Liver (tissue), 7 donors: ENCODE measurements at regions not wholly inside any gene's neighbourhood (a gene's known extent, or its start where the extent isn't known, plus 50 kb on each side); places are given as distances from the start of the nearest gene placed in this dataset.

Experiments used
- DNase-seq: peaks from one replicate; pipeline ENCODE4 v3.0.0-alpha.2; 2017; ENCODE audit warnings: low spot score
- H3K27ac ChIP-seq, 2 donors: one replicate each; pipeline ENCODE4 v1.7.0; 2013; ENCODE audit warnings: inconsistent platforms in 2 of 2, low read length in 2 of 2, control low read depth in 1 of 2, low read depth in 1 of 2, mild to moderate bottlenecking in 1 of 2
- H3K27me3 ChIP-seq, 4 donors: one replicate each; pipeline versions ENCODE4 v1.6.1 to v1.7.0; 2013; ENCODE audit warnings: low read length in 3 of 4, inconsistent platforms in 1 of 4, mild to moderate bottlenecking in 1 of 4, moderate library complexity in 1 of 4; ENCODE audit not compliant: control insufficient read depth in 4 of 4, insufficient read depth in 4 of 4
- H3K36me3 ChIP-seq, 4 donors: one replicate each; pipeline versions ENCODE4 v1.6.1 to v1.7.0; 2013; ENCODE audit warnings: low read length in 3 of 4, mild to moderate bottlenecking in 3 of 4, low read depth in 1 of 4, moderate library complexity in 1 of 4; ENCODE audit not compliant: control insufficient read depth in 4 of 4, insufficient read depth in 3 of 4
- H3K4me1 ChIP-seq, 4 donors: one replicate each; pipeline versions ENCODE4 v1.6.1 to v1.7.0; 2013; ENCODE audit warnings: low read length in 3 of 4, mild to moderate bottlenecking in 3 of 4, moderate library complexity in 1 of 4; ENCODE audit not compliant: control insufficient read depth in 4 of 4, insufficient read depth in 4 of 4
- H3K4me3 ChIP-seq, 3 donors: one replicate each; pipeline versions ENCODE4 v1.6.1 to v1.7.0; 2013; ENCODE audit warnings: low read length in 3 of 3, control low read depth in 1 of 3, low read depth in 1 of 3, mild to moderate bottlenecking in 1 of 3
- H3K9ac ChIP-seq, 2 donors: one replicate each; pipeline ENCODE4 v1.7.0; 2013; ENCODE audit warnings: low read length in 2 of 2, mild to moderate bottlenecking in 2 of 2, moderate library complexity in 2 of 2, control low read depth in 1 of 2, low read depth in 1 of 2
- H3K9me3 ChIP-seq, 4 donors: one replicate each; pipeline versions ENCODE4 v1.6.1 to v1.7.0; 2013; ENCODE audit warnings: low read length in 3 of 4; ENCODE audit not compliant: control insufficient read depth in 4 of 4
- EGR1 ChIP-seq, 2 donors: IDR thresholded peaks; 2 replicates each; pipeline ENCODE4 v1.6.1; 2016 to 2018; ENCODE audit warnings: antibody characterized with exemption in 2 of 2, low read depth in 2 of 2
- FOXA2 ChIP-seq: IDR thresholded peaks from 2 replicates; pipeline ENCODE4 v1.6.1; 2016; ENCODE audit warnings: antibody characterized with exemption
- GABPA ChIP-seq, 2 donors: IDR thresholded peaks in 1 of 2; conservative IDR thresholded peaks in 1 of 2; 2 replicates each; pipeline ENCODE4 v1.6.1; 2016; ENCODE audit warnings: antibody characterized with exemption in 2 of 2, mild to moderate bottlenecking in 1 of 2, moderate library complexity in 1 of 2
- HNF4A ChIP-seq, 2 donors: conservative IDR thresholded peaks; 2 replicates each; pipeline ENCODE4 v1.6.1; 2016; ENCODE audit warnings: antibody characterized with exemption in 2 of 2, mild to moderate bottlenecking in 2 of 2
- HNF4G ChIP-seq: IDR thresholded peaks from 2 replicates; pipeline ENCODE4 v1.6.1; 2016; ENCODE audit warnings: antibody characterized with exemption
- JUND ChIP-seq, 2 donors: IDR thresholded peaks; 2 replicates each; pipeline ENCODE4 v1.6.1; 2016; ENCODE audit warnings: antibody characterized with exemption in 2 of 2
- NR2F2 ChIP-seq: IDR thresholded peaks from 2 replicates; pipeline ENCODE4 v1.6.1; 2016; ENCODE audit warnings: antibody characterized with exemption
- RAD21 ChIP-seq, 2 donors: IDR thresholded peaks; 2 replicates each; pipeline ENCODE4 v1.6.1; 2016; ENCODE audit warnings: antibody characterized with exemption in 2 of 2, mild to moderate bottlenecking in 2 of 2
- RXRA ChIP-seq, 2 donors: IDR thresholded peaks; 2 replicates each; pipeline ENCODE4 v1.6.1; 2017 to 2018; ENCODE audit warnings: antibody characterized with exemption in 2 of 2, mild to moderate bottlenecking in 1 of 2
- SP1 ChIP-seq: IDR thresholded peaks from 2 replicates; pipeline ENCODE4 v1.6.1; 2018; ENCODE audit warnings: antibody characterized with exemption, mild to moderate bottlenecking
- TAF1 ChIP-seq: conservative IDR thresholded peaks from 2 replicates; pipeline ENCODE4 v1.6.1; 2016; ENCODE audit warnings: antibody characterized with exemption, mild to moderate bottlenecking
- WGBS: extraction: QIAGEN DNeasy Blood & Tissue Kit; methylation state at CpG from one replicate; pipeline ENCODE4 v1.1.7; 2013; 5-methylcytosine and 5-hydroxymethylcytosine counted together
- TF ChIP-seq, protein P1 (sequence below): IDR thresholded peaks from 2 replicates; pipeline ENCODE4 v1.6.1; 2016; ENCODE audit warnings: antibody characterized with exemption
- TF ChIP-seq, protein P2 (sequence below): IDR thresholded peaks from 2 replicates; pipeline ENCODE4 v1.6.1; 2016; ENCODE audit warnings: antibody characterized with exemption, mild to moderate bottlenecking
- TF ChIP-seq, protein P3 (sequence below): IDR thresholded peaks from 2 replicates; pipeline ENCODE4 v1.6.1; 2016; ENCODE audit warnings: antibody characterized with exemption
- donor health status: healthy.
- donor health status: healthy.
- donor health status: healthy.
- donor health status: healthy.

DNA sequence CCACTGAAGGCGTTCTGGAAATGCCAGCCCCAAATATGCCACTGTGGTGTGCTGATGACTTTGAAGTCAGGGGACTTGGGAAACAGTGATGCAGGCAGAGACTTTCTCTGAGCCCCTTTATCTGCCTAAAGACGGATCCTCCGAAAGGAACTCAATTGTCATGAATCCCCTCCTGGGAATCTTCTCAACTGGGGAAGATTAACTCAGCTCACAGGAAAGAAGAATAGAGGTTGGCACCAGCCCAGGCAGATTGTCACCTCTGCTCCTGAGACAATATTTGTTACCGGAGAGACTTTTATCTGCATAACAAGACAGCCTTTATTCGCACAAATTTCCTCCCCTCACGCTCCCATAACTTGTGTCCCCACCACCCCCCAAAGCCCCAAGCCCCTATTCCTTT, 414.4 kb downstream of the FUT8 start:
- TF ChIP-seq HNF4G: no peak
- TF ChIP-seq NR2F2: no peak
- TF ChIP-seq TAF1: no peak
- TF ChIP-seq GABPA (IDR thresholded peaks at IDR 0.05 in 1 of 2, conservative IDR thresholded peaks at IDR 0.05 in 1 of 2): no peak
- no peak for TF ChIP-seq JUND (IDR thresholded peaks at IDR 0.05)
- no peak for TF ChIP-seq HNF4A (conservative IDR thresholded peaks at IDR 0.05)
- TF ChIP-seq, protein P1, sequence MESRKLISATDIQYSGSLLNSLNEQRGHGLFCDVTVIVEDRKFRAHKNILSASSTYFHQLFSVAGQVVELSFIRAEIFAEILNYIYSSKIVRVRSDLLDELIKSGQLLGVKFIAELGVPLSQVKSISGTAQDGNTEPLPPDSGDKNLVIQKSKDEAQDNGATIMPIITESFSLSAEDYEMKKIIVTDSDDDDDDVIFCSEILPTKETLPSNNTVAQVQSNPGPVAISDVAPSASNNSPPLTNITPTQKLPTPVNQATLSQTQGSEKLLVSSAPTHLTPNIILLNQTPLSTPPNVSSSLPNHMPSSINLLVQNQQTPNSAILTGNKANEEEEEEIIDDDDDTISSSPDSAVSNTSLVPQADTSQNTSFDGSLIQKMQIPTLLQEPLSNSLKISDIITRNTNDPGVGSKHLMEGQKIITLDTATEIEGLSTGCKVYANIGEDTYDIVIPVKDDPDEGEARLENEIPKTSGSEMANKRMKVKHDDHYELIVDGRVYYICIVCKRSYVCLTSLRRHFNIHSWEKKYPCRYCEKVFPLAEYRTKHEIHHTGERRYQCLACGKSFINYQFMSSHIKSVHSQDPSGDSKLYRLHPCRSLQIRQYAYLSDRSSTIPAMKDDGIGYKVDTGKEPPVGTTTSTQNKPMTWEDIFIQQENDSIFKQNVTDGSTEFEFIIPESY: no peak
- TF ChIP-seq SP1: no peak
- TF ChIP-seq, protein P2, sequence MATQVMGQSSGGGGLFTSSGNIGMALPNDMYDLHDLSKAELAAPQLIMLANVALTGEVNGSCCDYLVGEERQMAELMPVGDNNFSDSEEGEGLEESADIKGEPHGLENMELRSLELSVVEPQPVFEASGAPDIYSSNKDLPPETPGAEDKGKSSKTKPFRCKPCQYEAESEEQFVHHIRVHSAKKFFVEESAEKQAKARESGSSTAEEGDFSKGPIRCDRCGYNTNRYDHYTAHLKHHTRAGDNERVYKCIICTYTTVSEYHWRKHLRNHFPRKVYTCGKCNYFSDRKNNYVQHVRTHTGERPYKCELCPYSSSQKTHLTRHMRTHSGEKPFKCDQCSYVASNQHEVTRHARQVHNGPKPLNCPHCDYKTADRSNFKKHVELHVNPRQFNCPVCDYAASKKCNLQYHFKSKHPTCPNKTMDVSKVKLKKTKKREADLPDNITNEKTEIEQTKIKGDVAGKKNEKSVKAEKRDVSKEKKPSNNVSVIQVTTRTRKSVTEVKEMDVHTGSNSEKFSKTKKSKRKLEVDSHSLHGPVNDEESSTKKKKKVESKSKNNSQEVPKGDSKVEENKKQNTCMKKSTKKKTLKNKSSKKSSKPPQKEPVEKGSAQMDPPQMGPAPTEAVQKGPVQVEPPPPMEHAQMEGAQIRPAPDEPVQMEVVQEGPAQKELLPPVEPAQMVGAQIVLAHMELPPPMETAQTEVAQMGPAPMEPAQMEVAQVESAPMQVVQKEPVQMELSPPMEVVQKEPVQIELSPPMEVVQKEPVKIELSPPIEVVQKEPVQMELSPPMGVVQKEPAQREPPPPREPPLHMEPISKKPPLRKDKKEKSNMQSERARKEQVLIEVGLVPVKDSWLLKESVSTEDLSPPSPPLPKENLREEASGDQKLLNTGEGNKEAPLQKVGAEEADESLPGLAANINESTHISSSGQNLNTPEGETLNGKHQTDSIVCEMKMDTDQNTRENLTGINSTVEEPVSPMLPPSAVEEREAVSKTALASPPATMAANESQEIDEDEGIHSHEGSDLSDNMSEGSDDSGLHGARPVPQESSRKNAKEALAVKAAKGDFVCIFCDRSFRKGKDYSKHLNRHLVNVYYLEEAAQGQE: no peak
- TF ChIP-seq RAD21 (IDR thresholded peaks at IDR 0.05): no peak
- TF ChIP-seq EGR1 (IDR thresholded peaks at IDR 0.05; ENCODE audit: low read depth in 2 of 2): no peak
- TF ChIP-seq, protein P3, sequence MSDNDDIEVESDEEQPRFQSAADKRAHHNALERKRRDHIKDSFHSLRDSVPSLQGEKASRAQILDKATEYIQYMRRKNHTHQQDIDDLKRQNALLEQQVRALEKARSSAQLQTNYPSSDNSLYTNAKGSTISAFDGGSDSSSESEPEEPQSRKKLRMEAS: no peak
- no peak for TF ChIP-seq FOXA2
- no peak overlapping the region for H3K27ac ChIP-seq
- no peaks in the 10 kb centered on the region for H3K36me3 ChIP-seq
- no peak overlapping the region for H3K4me3 ChIP-seq
- H3K27me3 ChIP-seq: peaks cover 0 to 3% (median 0%) of the 10 kb centered on the region in 4 donors
- no peak for DNase-seq
- WGBS: 32% methylated on average over 6 of the region's 6 CpGs
- no peaks in the 10 kb centered on the region for H3K9me3 ChIP-seq
- no peak overlapping the region for H3K9ac ChIP-seq
- H3K4me1 ChIP-seq: no peaks in the 10 kb centered on the region

DNA sequence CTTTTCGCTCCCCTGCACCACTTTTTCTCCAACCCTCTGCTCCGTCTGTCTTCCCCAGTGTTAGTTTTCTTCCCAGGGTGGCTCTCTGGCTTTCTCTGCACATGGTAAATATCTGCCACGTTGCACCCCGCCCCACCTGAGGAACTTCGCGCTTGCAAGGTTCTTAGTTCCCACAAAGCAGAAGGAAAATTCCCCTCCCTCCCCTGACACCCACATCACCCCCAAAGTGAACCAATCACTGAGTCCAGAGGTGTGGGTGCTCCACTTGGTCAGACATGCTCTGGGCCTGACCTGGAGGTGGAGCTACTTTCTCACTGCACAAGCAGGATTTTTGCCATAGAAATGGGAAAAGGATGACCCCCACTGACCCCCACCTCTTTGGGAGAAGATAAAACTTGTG, 415.0 kb downstream of the FUT8 start:
- Histone ChIP-seq H3K9ac (no peak overlapping the region), H3K9me3 (no peaks in the 10 kb centered on the region), H3K4me3 (no peak overlapping the region), H3K27ac (no peak overlapping the region), H3K36me3 (no peaks in the 10 kb centered on the region), H3K4me1 (no peaks in the 10 kb centered on the region), H3K27me3 (peaks cover 0 to 2% (median 0%) of the 10 kb centered on the region in 4 donors)
- TF ChIP-seq GABPA (IDR thresholded peaks at IDR 0.05 in 1 of 2, conservative IDR thresholded peaks at IDR 0.05 in 1 of 2): no peak
- DNase-seq: no peak
- 54% methylated on average over 6 of the region's 6 CpGs for WGBS

DNA sequence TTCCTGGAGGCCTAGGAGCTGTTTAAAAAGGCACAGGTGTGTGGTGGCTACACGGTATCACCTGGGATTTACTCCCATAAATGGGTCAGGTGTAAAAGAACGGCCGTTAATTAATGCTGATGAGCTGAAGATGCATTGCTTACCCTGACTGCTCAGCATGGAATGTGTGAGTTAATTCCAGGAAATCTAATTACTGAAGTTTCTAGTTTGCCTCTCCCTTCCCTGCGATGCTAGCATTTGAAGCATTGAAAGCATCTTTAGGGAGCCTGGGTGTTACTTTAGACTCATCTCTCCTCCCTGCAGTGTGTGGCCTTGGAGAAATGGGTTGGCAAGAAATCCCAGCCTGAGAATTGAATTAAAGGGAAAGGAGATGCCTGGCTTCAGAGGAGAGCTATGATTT, 415.9 kb downstream of the FUT8 start:
- WGBS: 52% methylated on average over 4 of the region's 4 CpGs
- Histone ChIP-seq H3K4me3 (no peak overlapping the region), H3K36me3 (no peaks in the 10 kb centered on the region)
- TF ChIP-seq, protein P1: no peak
- TF ChIP-seq EGR1 (IDR thresholded peaks at IDR 0.05; ENCODE audit: low read depth in 2 of 2): no peak
- TF ChIP-seq, protein P3: no peak
- no peak for TF ChIP-seq JUND (IDR thresholded peaks at IDR 0.05)
- TF ChIP-seq, protein P2: no peak
- TF ChIP-seq RAD21 (IDR thresholded peaks at IDR 0.05): no peak
- no peak for TF ChIP-seq FOXA2
- no peak for TF ChIP-seq RXRA (IDR thresholded peaks at IDR 0.05)

More for the DNA sequence above, 415.9 kb downstream of the FUT8 start:
- H3K4me1 ChIP-seq: no peaks in the 10 kb centered on the region
- H3K27ac ChIP-seq: no peak overlapping the region
- H3K27me3 ChIP-seq: no peaks in the 10 kb centered on the region
- H3K9me3 ChIP-seq: no peaks in the 10 kb centered on the region
- no peak for DNase-seq
- H3K9ac ChIP-seq: no peak overlapping the region
